Activated CD4-positive, alpha-beta T cell treated with anti-CD3 and anti-CD28 coated beads for 36 hours (primary cell): ENCODE measurements at regions not wholly inside any gene's neighbourhood (a gene's known extent, or its start where the extent isn't known, plus 50 kb on each side); places are given as distances from the start of the nearest gene placed in this dataset.

ENCODE experiments used
- ATAC-seq: fragments of 200-7000 bp; cut with Tn5 transposase; one replicate; pipeline ENCODE4 v1.10.0; 2021; ENCODE audit warnings: mild to moderate bottlenecking, moderate library complexity
- CTCF ChIA-PET: fragments of 350-600 bp; sonication (Branson Sonifier 250); formaldehyde crosslinking; loops from one replicate; lab custom pipeline; 2021; ENCODE audit warnings: antibody characterized with exemption; lab: Charles Lee
- POLR2A ChIA-PET: fragments of 350-600 bp; sonication (Branson Sonifier 250); formaldehyde crosslinking; loops from one replicate; lab custom pipeline; 2021; ENCODE audit warnings: antibody characterized with exemption, inconsistent platforms; lab: Charles Lee
- DNase-seq: peaks from one replicate; pipeline ENCODE4 v3.0.0-alpha.2; 2020
- H3K27ac Mint-ChIP-seq: one replicate; pipeline ENCODE4 v1.8.0; 2021; ENCODE audit warnings: mixed read lengths
- H3K27me3 Mint-ChIP-seq: one replicate; pipeline ENCODE4 v1.8.0; 2021; ENCODE audit warnings: mixed read lengths
- H3K36me3 Mint-ChIP-seq: one replicate; pipeline ENCODE4 v1.8.0; 2021; ENCODE audit warnings: low read depth, mixed read lengths
- H3K4me1 Mint-ChIP-seq: one replicate; pipeline ENCODE4 v1.8.0; 2021; ENCODE audit warnings: mixed read lengths
- H3K4me3 Mint-ChIP-seq: one replicate; pipeline ENCODE4 v1.8.0; 2021; ENCODE audit warnings: mild to moderate bottlenecking, moderate library complexity, mixed read lengths
- H3K9me3 Mint-ChIP-seq: one replicate; pipeline ENCODE4 v1.8.0; 2021; ENCODE audit warnings: low read depth, mixed read lengths
- intact Hi-C, 2 experiments: fragments of 100-400 bp; cut with DNase I in 1 of 2; cut with micrococcal nuclease in 1 of 2; formaldehyde crosslinking; loops; one replicate each; pipeline versions ENCODE4 v1.14.2 to v1.15.1; 2022 to 2024; cut with DNase I, micrococcal nuclease

GRCh38 chr18:45275367-45276113 lies 339.7 kb upstream of the SLC14A2 start:
- H3K27me3 Mint-ChIP-seq, result no peaks in the 10 kb centered on the region
- DNase-seq (no peak), ATAC-seq (no peak)
- no peaks in the 10 kb centered on the region for H3K36me3 Mint-ChIP-seq
- no peaks in the 10 kb centered on the region for H3K9me3 Mint-ChIP-seq
- no peak overlapping the region for H3K4me3 Mint-ChIP-seq
- no peaks in the 10 kb centered on the region for H3K4me1 Mint-ChIP-seq
- CTCF ChIA-PET, result interaction anchor here (0.9 to 2.9 kb wide), 9 partner anchors 9 to 304 kb away, joined by 3 to 14 read pairs (median 4); no protein-coding TSS in a partner anchor
- intact Hi-C loops, result loop anchor here (1.0 to 10.0 kb wide), 4 partner anchors 52 to 799 kb away; partner anchors contain the start of gene PSTPIP2 (in 1 of the 2)
- no peak overlapping the region for H3K27ac Mint-ChIP-seq
- POLR2A ChIA-PET, result no interaction called here

GRCh38 chr18:45276878-45277277 lies 338.4 kb upstream of the SLC14A2 start:
- no peak overlapping the region for H3K4me3 Mint-ChIP-seq
- no peaks in the 10 kb centered on the region for H3K4me1 Mint-ChIP-seq
- H3K27me3 Mint-ChIP-seq, result no peaks in the 10 kb centered on the region
- ATAC-seq (no peak), DNase-seq (no peak)
- CTCF ChIA-PET, result interaction anchor here (0.9 to 2.9 kb wide), 5 partner anchors 9 to 108 kb away, joined by 3 to 14 read pairs (median 3); no protein-coding TSS in a partner anchor
- H3K36me3 Mint-ChIP-seq, result no peaks in the 10 kb centered on the region
- POLR2A ChIA-PET, result no interaction called here
- no peaks in the 10 kb centered on the region for H3K9me3 Mint-ChIP-seq
- no peak overlapping the region for H3K27ac Mint-ChIP-seq
- intact Hi-C loops, result loop anchor here in 1 of 2 experiments (5.0 to 10.0 kb wide), 2 partner anchors 50 to 798 kb away; partner anchors contain the start of gene PSTPIP2

- DNase-seq (no peak), ATAC-seq (no peak)
- H3K27ac Mint-ChIP-seq, result no peak overlapping the region
- CTCF ChIA-PET, result interaction anchor here (1.6 to 2.9 kb wide), 2 partner anchors 30 to 107 kb away, joined by 3 to 14 read pairs; no protein-coding TSS in a partner anchor
- no peaks in the 10 kb centered on the region for H3K9me3 Mint-ChIP-seq
- no peaks in the 10 kb centered on the region for H3K36me3 Mint-ChIP-seq
- intact Hi-C loops, result loop anchor here in 1 of 2 experiments (5.0 to 10.0 kb wide), 2 partner anchors 49 to 797 kb away; partner anchors contain the start of gene PSTPIP2
- no peaks in the 10 kb centered on the region for H3K4me1 Mint-ChIP-seq
- H3K4me3 Mint-ChIP-seq, result no peak overlapping the region
- POLR2A ChIA-PET, result no interaction called here
- H3K27me3 Mint-ChIP-seq, result no peaks in the 10 kb centered on the region
Observed at GRCh38 chr18:45277908-45278307, 337.4 kb upstream of the SLC14A2 start.

GRCh38 chr18:45280481-45281276 lies 334.6 kb upstream of the SLC14A2 start:
- Mint-ChIP-seq H3K4me1 (no peaks in the 10 kb centered on the region), H3K4me3 (no peak overlapping the region), H3K9me3 (no peaks in the 10 kb centered on the region), H3K27ac (no peak overlapping the region), H3K36me3 (no peaks in the 10 kb centered on the region), H3K27me3 (no peaks in the 10 kb centered on the region)
- ATAC-seq, result no peak
- CTCF ChIA-PET, result interaction anchor here (1.0 kb wide), 1 partner anchor 470 kb away, joined by 3 read pairs; no protein-coding TSS in a partner anchor
- intact Hi-C loops, result no loop called here
- POLR2A ChIA-PET, result no interaction called here
- DNase-seq, result no peak

GRCh38 chr18:45282101-45282812 lies 333.0 kb upstream of the SLC14A2 start:
- H3K27me3 Mint-ChIP-seq, result peaks cover 4% of the 10 kb centered on the region
- no peak overlapping the region for H3K27ac Mint-ChIP-seq
- ChIA-PET POLR2A (interaction anchor here (0.6 kb wide), 1 partner anchor 98 kb away, joined by 3 read pairs; no protein-coding TSS in a partner anchor), CTCF (interaction anchor here (0.8 kb wide), 1 partner anchor 99 kb away, joined by 4 read pairs; no protein-coding TSS in a partner anchor)
- intact Hi-C loops, result no loop called here
- no peak overlapping the region for H3K4me3 Mint-ChIP-seq
- no peak for ATAC-seq
- peak; percentile 5 for DNase-seq
- H3K9me3 Mint-ChIP-seq, result no peaks in the 10 kb centered on the region
- no peaks in the 10 kb centered on the region for H3K36me3 Mint-ChIP-seq
- H3K4me1 Mint-ChIP-seq, result no peaks in the 10 kb centered on the region

- Mint-ChIP-seq H3K9me3 (no peaks in the 10 kb centered on the region), H3K4me1 (no peaks in the 10 kb centered on the region), H3K4me3 (no peak overlapping the region), H3K27me3 (peaks cover 4% of the 10 kb centered on the region), H3K36me3 (no peaks in the 10 kb centered on the region), H3K27ac (no peak overlapping the region)
- intact Hi-C loops, result no loop called here
- no peak for DNase-seq
- CTCF ChIA-PET, result no interaction called here
- POLR2A ChIA-PET, result no interaction called here
- ATAC-seq, result no peak
Observed at GRCh38 chr18:45284174-45284573, 331.1 kb upstream of the SLC14A2 start.

- POLR2A ChIA-PET, result no interaction called here
- Mint-ChIP-seq H3K27ac (no peak overlapping the region), H3K9me3 (no peaks in the 10 kb centered on the region), H3K4me1 (no peaks in the 10 kb centered on the region), H3K27me3 (peaks cover 4% of the 10 kb centered on the region), H3K36me3 (no peaks in the 10 kb centered on the region), H3K4me3 (no peak overlapping the region)
- intact Hi-C loops, result no loop called here
- no peak for ATAC-seq
- CTCF ChIA-PET, result interaction anchor here (2.0 kb wide), 1 partner anchor 9 kb away, joined by 9 read pairs; no protein-coding TSS in a partner anchor
- no peak for DNase-seq
Observed at GRCh38 chr18:45284851-45285250, 330.4 kb upstream of the SLC14A2 start.

GRCh38 chr18:45285251-45285650 lies 330.0 kb upstream of the SLC14A2 start:
- ChIA-PET CTCF (interaction anchor here (2.0 kb wide), 1 partner anchor 9 kb away, joined by 9 read pairs; no protein-coding TSS in a partner anchor), POLR2A (no interaction called here)
- no peak for ATAC-seq
- Mint-ChIP-seq H3K4me1 (no peaks in the 10 kb centered on the region), H3K4me3 (no peak overlapping the region), H3K36me3 (no peaks in the 10 kb centered on the region), H3K9me3 (no peaks in the 10 kb centered on the region), H3K27me3 (peaks cover 4% of the 10 kb centered on the region), H3K27ac (no peak overlapping the region)
- intact Hi-C loops, result no loop called here
- no peak for DNase-seq

GRCh38 chr18:45286431-45286830 lies 328.8 kb upstream of the SLC14A2 start:
- Mint-ChIP-seq H3K27ac (no peak overlapping the region), H3K4me1 (no peaks in the 10 kb centered on the region), H3K36me3 (no peaks in the 10 kb centered on the region), H3K27me3 (peaks cover 4% of the 10 kb centered on the region), H3K9me3 (no peaks in the 10 kb centered on the region), H3K4me3 (no peak overlapping the region)
- ATAC-seq (no peak), DNase-seq (no peak)
- intact Hi-C loops, result no loop called here
- ChIA-PET CTCF (interaction anchor here (0.6 to 2.0 kb wide), 2 partner anchors 11 to 63 kb away, joined by 3 to 9 read pairs; no protein-coding TSS in a partner anchor), POLR2A (no interaction called here)

- no peak overlapping the region for H3K4me3 Mint-ChIP-seq
- ATAC-seq (no peak), DNase-seq (no peak)
- ChIA-PET POLR2A (no interaction called here), CTCF (interaction anchor here (1.0 kb wide), 1 partner anchor 12 kb away, joined by 4 read pairs; no protein-coding TSS in a partner anchor)
- no peaks in the 10 kb centered on the region for H3K9me3 Mint-ChIP-seq
- H3K36me3 Mint-ChIP-seq, result no peaks in the 10 kb centered on the region
- no peak overlapping the region for H3K27ac Mint-ChIP-seq
- peaks cover 4% of the 10 kb centered on the region for H3K27me3 Mint-ChIP-seq
- intact Hi-C loops, result no loop called here
- no peaks in the 10 kb centered on the region for H3K4me1 Mint-ChIP-seq
Observed at GRCh38 chr18:45287531-45287930, 327.7 kb upstream of the SLC14A2 start.

- CTCF ChIA-PET, result no interaction called here
- ATAC-seq, result no peak
- H3K9me3 Mint-ChIP-seq, result no peaks in the 10 kb centered on the region
Observed at GRCh38 chr18:45290364-45290763, 324.9 kb upstream of the SLC14A2 start.

More at GRCh38 chr18:45290364-45290763, 324.9 kb upstream of the SLC14A2 start:
- H3K27ac Mint-ChIP-seq, result no peak overlapping the region
- H3K27me3 Mint-ChIP-seq, result peaks cover 4% of the 10 kb centered on the region
- intact Hi-C loops, result loop anchor here in 1 of 2 experiments (2.0 kb wide), 1 partner anchor 20 kb away; no protein-coding TSS in a partner anchor
- H3K4me1 Mint-ChIP-seq, result no peaks in the 10 kb centered on the region
- POLR2A ChIA-PET, result no interaction called here
- no peak for DNase-seq
- no peak overlapping the region for H3K4me3 Mint-ChIP-seq
- no peaks in the 10 kb centered on the region for H3K36me3 Mint-ChIP-seq
